ENCODE measurements at regions not wholly inside any gene's neighbourhood (a gene's known extent, or its start where the extent isn't known, plus 50 kb on each side); places are given as distances from the start of the nearest gene placed in this dataset.
"Not testable (repeated sequence)": the region's sequence is repeated elsewhere in the genome, so short reads cannot be mapped to it uniquely, and the experiment has no call there.

GRCh38 chr5:174532455-174533453 is 191.6 kb upstream of the MSX2 start:
- no peak for DNase-seq (ENCODE audit: low read depth in 2 of 2, low spot score in 1 of 2)

- DNase-seq (ENCODE audit: low read depth in 2 of 2, low spot score in 1 of 2): no peak
Measured at GRCh38 chr5:174533751-174534241, 190.6 kb upstream of the MSX2 start.

GRCh38 chr5:174535669-174536068 is 188.7 kb upstream of the MSX2 start:
- no peak for DNase-seq (ENCODE audit: low read depth in 2 of 2, low spot score in 1 of 2)

GRCh38 chr5:174539823-174540222 is 184.6 kb upstream of the MSX2 start:
- DNase-seq (ENCODE audit: low read depth in 2 of 2, low spot score in 1 of 2): not testable (repeated sequence)

DNA sequence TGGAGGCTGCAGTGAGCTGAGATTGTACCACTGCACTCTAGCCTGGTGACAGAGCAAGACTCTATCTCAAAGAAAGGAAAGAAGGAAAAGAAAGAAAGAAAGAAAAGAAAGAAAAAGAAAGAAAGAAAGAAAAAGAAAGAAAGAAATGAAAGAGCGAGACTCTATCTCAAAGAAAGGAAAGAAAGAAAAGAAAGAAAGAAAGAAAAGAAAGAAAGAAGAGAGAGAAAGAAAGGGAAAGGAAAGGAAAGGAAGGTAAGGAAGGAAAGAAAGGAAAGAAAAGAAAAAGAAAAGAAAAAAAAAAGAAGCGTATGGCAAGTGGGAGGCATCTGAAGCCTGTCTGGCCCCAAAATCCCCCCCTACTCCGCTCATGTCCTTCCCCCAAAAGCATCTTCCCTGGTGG is 182.3 kb upstream of the MSX2 start:
- DNase-seq (ENCODE audit: low read depth in 2 of 2, low spot score in 1 of 2): no peak

DNA sequence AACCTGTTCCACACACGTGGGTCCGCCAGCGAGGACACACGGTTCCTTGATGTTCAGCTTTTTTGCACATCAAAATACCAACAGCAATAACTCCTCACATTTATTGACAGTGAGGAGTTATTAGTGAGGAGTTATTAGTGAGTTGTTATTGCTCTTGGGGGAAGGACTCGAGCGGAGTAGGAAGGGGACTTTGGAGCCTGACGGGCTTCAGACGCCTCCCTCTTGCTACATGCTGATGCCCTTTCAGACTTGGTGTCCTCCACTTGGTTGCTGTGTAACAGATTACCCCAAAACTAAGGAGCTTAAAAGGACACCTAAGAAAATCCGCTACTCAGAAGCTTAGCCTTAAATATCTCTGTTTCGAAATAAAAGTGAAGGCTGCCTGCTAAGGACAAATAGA is 181.9 kb upstream of the MSX2 start:
- DNase-seq (ENCODE audit: low read depth in 2 of 2, low spot score in 1 of 2): no peak

DNA sequence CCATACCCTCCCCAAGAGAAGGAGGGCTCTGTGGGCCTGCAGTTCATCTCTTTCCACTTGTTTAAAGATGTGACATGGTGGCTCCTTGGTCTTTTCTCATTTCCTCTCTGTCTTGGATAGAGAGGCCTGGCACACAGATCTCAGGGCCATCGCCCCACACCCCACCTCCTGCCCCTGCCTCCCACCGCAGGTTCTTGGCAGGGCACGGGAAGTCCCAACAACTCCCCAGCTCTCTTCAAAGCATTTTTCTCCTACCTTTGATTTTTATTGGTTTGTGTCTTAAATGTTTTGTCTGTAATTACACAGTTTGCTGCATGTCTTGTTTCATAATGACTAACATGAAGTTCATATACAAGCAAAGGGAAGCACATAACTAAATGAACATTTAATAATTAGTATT is 178.5 kb upstream of the MSX2 start:
- no peak for DNase-seq (ENCODE audit: low read depth in 2 of 2, low spot score in 1 of 2)

DNA sequence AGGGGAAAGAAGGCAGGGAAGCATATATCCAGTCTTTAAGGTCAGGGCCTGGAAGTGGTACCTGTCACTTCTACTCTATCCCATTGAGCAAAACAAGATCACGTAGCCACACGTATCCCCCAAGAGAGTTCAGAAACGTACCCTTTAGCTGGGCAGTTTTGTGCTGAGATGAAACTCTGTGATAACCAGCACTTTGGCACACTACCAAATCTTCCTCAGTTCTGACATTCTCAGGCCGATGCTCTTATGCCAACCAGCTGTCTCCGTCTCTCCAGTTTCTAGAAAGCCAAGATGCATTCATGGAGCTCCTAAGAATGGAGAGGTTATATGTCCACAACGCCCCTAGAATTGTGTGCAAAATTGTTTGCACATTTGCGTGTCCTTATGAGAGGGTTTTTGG is 176.6 kb upstream of the MSX2 start:
- DNase-seq (ENCODE audit: low read depth in 2 of 2, low spot score in 1 of 2): no peak

GRCh38 chr5:174549254-174549653 is 175.1 kb upstream of the MSX2 start:
- DNase-seq (ENCODE audit: low read depth in 2 of 2, low spot score in 1 of 2): no peak

DNA sequence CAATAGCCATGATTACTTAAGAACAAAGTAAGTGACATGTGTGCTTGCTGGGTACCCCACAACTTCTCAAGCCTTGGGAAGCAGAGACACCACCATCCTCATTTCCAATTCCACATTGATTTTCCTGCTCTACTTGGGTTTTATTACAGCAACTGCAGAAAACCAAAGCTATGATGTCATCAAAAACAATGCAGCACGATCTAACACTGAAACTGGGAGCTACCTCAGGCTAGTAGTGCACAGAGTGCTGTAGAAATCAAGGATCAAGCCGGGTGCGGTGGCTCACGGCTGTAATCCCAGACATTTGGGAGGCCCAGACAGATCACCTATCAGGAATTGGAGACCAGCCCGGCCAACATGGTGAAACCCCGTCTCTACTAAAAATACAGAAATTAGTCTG is 174.4 kb upstream of the MSX2 start:
- DNase-seq (ENCODE audit: low read depth in 2 of 2, low spot score in 1 of 2): no peak

DNA sequence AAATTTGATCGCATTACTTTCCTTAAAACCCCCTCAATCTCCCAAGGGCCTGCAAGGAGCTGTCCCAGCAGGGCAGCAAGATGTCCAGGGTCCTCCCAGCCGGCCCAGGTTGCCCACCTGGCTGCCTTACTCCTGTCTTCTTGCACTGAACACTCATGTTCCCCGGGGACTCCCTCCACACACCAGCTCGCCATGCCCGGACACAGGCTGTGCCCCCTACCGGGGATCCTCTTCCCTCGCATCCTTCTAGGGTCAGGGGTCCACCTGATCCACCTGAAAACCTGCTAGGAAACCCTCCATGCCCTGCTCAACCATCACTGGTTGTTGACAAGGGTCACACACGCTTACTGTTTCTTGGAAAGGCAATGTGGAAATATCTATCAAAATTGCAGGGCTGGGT is 172.0 kb upstream of the MSX2 start:
- DNase-seq (ENCODE audit: low read depth in 2 of 2, low spot score in 1 of 2): no peak

DNA sequence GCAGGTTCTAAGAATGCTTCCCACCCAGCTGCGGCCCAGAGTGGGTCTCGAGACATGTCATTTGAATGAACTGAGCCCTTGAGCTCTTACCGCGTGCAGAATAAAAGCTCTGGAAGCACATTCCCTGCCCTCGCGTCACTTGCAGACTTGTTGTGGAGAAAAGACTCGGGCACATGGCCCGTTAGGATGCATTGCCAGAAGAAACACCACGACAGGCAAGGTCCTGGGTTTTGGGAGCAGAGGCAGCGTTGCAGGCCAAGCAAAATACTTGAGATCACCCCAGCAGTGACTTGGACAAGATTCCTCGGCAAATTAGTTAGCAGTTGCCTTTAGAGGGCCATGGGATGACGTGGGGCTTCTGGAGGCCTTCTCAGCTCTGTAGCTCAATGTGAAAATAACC is 170.8 kb upstream of the MSX2 start:
- no peak for DNase-seq (ENCODE audit: low read depth in 2 of 2, low spot score in 1 of 2)

DNA sequence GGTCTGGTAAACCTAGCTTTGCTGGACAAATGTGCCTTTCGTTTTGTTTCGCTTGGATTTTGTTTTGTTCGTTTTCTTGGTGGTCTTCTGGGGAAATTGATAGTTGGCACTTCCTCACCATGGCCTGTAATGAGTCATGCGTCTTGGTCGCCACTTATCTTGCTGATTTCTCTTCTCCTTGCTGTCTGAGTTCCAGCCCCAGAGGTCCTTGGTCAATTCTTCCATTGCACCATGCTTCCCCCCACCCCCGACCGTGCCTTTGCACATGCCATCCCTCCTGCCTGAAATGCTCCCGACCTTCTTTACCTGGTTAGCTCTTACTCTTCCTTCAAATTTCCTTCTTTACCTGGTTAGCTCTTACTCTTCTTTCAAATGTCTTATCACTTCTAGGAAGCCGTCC is 168.7 kb upstream of the MSX2 start:
- no peak for DNase-seq (ENCODE audit: low read depth in 2 of 2, low spot score in 1 of 2)

- no peak for DNase-seq (ENCODE audit: low read depth in 2 of 2, low spot score in 1 of 2)
Measured at GRCh38 chr5:174556756-174557155, 167.6 kb upstream of the MSX2 start.

DNA sequence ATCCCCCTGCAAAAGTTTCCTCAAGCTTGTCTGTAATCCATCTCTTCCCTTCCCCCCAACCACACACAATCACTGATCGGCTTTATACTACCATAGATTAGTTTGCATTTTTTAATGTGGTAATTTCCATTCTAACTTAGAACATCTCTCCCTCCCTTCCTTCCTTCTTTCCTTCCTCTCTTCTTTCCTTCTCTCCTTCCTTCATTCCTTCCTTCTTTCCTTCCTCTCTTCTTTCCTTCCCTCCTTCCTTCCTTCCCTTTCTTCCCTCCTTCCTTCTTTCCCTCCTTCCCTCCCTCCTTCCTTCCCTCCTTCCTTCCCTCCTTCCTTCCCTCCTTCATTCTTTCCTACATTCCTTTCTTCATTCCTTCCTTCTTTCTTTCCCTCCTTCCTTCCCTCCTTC is 166.2 kb upstream of the MSX2 start:
- no peak for DNase-seq (ENCODE audit: low read depth in 2 of 2, low spot score in 1 of 2)

GRCh38 chr5:174559141-174559540 is 165.2 kb upstream of the MSX2 start:
- DNase-seq (ENCODE audit: low read depth in 2 of 2, low spot score in 1 of 2): no peak

GRCh38 chr5:174559566-174560090 is 164.8 kb upstream of the MSX2 start:
- no peak for DNase-seq (ENCODE audit: low read depth in 2 of 2, low spot score in 1 of 2)

DNA sequence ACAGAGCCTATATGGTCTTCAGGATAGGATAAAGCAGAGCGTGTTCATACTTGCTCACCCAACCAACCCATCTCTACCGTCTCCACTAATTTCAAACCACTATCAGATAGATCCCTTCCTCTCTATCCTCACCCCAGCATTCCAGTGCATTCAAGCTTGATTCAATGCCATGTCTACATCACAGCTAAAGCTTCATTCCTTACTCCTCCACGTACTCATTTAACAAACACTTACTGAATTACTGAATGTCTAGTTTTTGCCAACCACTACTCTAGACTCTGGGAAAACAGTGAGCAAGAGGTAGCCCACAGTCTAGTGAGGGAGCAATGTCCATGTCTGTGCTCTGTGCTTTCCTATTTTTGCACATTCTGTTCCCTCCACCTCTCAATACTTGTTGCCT is 163.5 kb upstream of the MSX2 start:
- DNase-seq (ENCODE audit: low read depth in 2 of 2, low spot score in 1 of 2): no peak

DNA sequence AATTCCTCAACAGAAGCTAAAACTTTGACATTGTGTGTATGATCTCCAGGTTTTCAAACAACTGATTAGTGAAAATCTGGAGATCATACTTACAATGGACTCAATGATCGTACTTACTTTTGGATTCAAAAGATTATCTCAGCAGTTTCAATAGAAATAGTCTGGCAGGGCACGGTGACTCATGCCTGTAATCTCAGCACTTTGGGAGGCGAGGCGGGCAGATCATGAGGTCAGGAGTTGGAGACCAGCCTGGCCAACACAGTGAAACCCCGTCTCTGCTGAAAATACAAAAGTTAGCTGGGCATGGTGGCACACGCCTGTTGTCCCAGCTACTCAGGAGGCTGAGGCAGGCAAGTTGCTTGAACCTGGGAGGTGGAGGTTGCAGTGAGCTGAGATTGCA is 161.3 kb upstream of the MSX2 start:
- not testable (repeated sequence) for DNase-seq (ENCODE audit: low read depth in 2 of 2, low spot score in 1 of 2)

- DNase-seq (ENCODE audit: low read depth in 2 of 2, low spot score in 1 of 2): no peak
Measured at GRCh38 chr5:174563899-174564298, 160.5 kb upstream of the MSX2 start.

GRCh38 chr5:174567506-174568141 is 156.8 kb upstream of the MSX2 start:
- no peak for DNase-seq (ENCODE audit: low read depth in 2 of 2, low spot score in 1 of 2)

DNA sequence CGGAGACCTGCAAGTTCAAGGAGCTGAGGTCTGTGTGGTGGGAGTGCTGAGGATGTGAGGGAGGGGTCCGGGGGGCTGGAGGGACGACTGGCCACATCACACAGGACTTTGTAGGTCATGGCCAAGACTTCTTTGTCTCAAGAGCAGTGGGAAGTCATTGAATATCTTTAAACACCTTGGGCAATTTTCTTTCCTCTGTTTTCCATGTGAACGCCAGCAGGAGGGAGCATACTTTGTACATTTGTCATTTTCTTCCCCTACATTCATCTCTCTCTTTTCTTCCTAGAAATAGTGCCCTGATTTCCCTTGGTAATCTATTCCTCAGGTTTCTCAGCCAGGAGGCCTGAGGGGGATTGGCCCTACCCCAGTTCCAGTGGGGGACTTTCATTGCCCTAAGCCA is 153.7 kb upstream of the MSX2 start:
- DNase-seq (ENCODE audit: low read depth in 2 of 2, low spot score in 1 of 2): no peak

All from stimulated activated CD8-positive, alpha-beta memory T cell treated with anti-CD3 and anti-CD28 coated beads, Interleukin-4, amount 100 ng/mL, for 1 hour (primary cell).